Esophagus (tissue), 2 donors: ENCODE measurements at regions not wholly inside any gene's neighbourhood (a gene's known extent, or its start where the extent isn't known, plus 50 kb on each side); places are given as distances from the start of the nearest gene placed in this dataset.
A peak's percentile ranks its signal among the peaks of the same experiment; 100 is the strongest.

Experiments used
- H3K27ac ChIP-seq, 2 donors: one replicate each; pipeline ENCODE4 v1.5.1; 2013; ENCODE audit warnings: low read depth in 2 of 2, mild to moderate bottlenecking in 2 of 2, inconsistent platforms in 1 of 2, low read length in 1 of 2, moderate library complexity in 1 of 2
- H3K27me3 ChIP-seq, 2 donors: one replicate each; pipeline ENCODE4 v1.6.1; 2013; ENCODE audit warnings: low read length in 2 of 2, control low read depth in 1 of 2, mild to moderate bottlenecking in 1 of 2; ENCODE audit not compliant: insufficient read depth in 2 of 2, control insufficient read depth in 1 of 2
- H3K36me3 ChIP-seq, 2 donors: one replicate each; pipeline ENCODE4 v1.6.1; 2013; ENCODE audit warnings: low read length in 1 of 2; ENCODE audit not compliant: control insufficient read depth in 2 of 2, insufficient read depth in 2 of 2
- H3K4me1 ChIP-seq, 2 donors: one replicate each; pipeline ENCODE4 v1.6.1; 2013; ENCODE audit warnings: low read length in 1 of 2; ENCODE audit not compliant: control insufficient read depth in 2 of 2, insufficient read depth in 2 of 2
- H3K4me3 ChIP-seq, 2 donors: one replicate each; pipeline ENCODE4 v1.5.1; 2013; ENCODE audit warnings: low read length in 2 of 2, mild to moderate bottlenecking in 2 of 2, low read depth in 1 of 2, moderate library complexity in 1 of 2
- H3K9me3 ChIP-seq, 2 donors: one replicate each; pipeline ENCODE4 v1.6.1; 2013; ENCODE audit warnings: mild to moderate bottlenecking in 2 of 2, low read depth in 1 of 2, low read length in 1 of 2, moderate library complexity in 1 of 2; ENCODE audit not compliant: control insufficient read depth in 2 of 2, insufficient read depth in 1 of 2
- WGBS, 2 donors: extraction: QIAGEN DNeasy Blood & Tissue Kit; methylation state at CpG; one replicate each; pipeline ENCODE4 v1.1.7; 2013; 5-methylcytosine and 5-hydroxymethylcytosine counted together
- donor health status: healthy with polysubstance abuse.
- donor health status: Bipolar disorder and iron deficiency.

DNA sequence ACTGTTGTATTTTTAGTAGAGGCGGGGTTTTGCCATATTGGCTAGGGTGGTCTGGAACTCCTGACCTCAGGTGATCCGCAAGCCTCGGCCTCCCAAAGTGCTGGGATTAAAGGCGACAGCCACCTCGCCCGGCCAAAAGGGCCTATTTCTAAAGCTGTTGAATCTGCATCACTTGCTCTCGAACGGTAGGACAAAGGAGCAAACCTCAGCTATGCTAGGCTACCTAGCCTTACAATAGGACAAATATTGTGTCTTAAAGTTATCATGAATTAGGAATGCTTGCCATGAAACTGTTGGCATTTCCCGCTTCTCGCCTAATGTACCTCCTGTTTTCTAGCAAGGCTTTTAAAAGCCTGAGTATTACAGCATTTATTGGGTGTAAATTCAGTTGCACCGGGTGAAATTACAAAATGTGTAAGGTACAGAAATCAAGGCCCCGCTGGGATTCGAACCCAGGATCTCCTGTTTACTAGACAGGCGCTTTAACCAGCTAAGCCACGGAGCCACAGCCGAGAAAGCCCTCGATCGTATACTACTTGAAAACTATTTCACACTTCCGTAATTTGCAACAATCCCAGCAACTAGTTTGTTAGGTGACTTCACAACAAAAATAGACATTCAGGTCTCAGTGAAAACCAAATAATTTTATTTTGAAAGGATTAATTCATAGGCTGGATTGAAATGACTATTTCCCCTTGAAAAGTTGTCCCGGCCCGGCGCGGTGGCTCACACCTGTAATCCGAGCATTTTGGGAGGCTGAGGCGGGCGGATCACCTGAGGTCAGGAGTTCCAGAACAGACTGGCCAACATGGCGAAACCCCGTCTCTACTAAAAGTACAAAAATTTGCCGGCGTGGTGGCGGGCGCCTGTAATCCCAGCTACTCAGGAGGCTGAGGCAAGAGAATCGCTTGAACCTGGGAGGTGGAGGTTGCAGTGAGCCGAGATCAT lies 211.6 kb upstream of the ZNF184 start:
- Histone ChIP-seq H3K4me1 (peaks cover 2 to 4% of the 10 kb centered on the region in 2 donors), H3K9me3 (peaks cover 0 to 11% of the 10 kb centered on the region in 2 donors), H3K36me3 (no peaks in the 10 kb centered on the region), H3K27me3 (peaks cover 3 to 13% of the 10 kb centered on the region in 2 donors), H3K4me3 (no peak overlapping the region), H3K27ac (no peak overlapping the region)
- WGBS, 2 donors = 39 to 47% methylated on average over 34 of the region's 34 CpGs

DNA sequence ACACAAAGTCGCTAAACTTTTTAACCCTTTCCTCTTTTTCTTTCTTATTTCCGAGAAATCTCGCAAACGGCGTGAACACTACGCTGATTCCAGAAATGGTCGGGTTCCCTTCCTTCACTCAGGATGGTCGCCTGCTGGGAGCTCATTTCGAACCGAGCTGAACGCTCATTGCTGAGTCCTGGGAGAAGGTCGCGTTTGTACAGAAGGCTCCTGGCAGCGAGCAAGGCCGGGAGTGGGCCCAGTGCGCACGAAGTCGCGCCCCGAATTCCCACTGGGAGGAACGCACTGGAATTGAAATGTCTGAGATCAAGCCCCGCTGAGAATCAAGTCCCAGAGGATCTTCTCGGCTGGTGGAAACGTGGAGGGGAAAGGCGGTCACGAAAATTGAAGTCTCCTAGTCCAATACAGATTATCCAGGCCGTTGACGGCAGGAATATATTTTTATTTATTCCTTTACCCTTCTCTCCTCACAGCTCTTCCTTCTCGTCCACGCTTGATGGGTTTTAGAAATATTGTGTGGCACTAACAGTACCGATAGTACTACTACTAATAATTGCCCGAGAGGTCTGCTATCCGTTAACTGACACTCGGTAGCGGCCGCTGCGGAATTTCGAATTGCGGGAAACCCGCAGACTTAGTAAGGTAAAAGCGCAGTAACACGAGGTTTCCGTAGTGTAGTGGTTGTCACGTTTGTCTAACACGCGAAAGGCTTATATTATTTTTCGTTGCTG lies 207.2 kb upstream of the ZNF184 start:
- Histone ChIP-seq H3K27me3 (peaks cover 3 to 18% of the 10 kb centered on the region in 2 donors), H3K9me3 (peaks cover 0 to 12% of the 10 kb centered on the region in 2 donors), H3K36me3 (no peaks in the 10 kb centered on the region), H3K27ac (no peak overlapping the region), H3K4me3 (no peak overlapping the region), H3K4me1 (peaks cover 4% of the 10 kb centered on the region in 2 donors)
- 17 to 23% methylated on average over 47 of the region's 47 CpGs for WGBS, 2 donors

DNA sequence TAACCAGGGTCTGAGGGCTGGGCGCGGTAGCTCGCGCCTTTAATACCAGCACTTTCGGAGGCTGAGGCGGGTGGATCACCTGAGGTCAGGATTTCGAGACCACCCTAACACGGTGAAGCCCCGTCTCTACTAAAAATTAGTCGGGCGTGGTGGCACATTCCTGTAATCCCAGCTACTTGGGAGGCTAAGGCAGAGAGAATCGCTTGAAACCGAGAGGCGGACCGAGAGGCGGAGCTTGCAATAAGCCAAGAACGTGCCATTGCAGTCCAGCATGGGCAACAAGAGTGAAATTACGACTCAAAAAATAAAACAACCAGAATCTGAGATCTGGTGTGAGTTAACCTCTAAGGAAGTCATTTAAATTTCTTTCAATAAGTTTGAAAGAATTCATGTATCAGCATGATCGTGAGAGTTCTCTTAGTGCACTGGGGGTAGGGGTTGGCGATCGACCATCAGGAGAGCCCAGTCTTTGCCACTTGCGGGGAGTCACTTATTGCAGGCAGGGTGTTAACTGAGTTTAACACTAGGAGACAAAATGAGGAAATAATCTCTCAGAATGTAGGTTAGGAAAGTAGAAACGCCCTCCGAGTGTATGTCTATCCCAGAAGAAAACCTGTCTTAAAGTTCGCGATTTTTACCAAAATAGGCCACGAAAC lies 206.5 kb upstream of the ZNF184 start:
- H3K4me1 ChIP-seq = peaks cover 4% of the 10 kb centered on the region in 2 donors
- peaks cover 3 to 18% of the 10 kb centered on the region in 2 donors for H3K27me3 ChIP-seq
- peaks cover 0 to 12% of the 10 kb centered on the region in 2 donors for H3K9me3 ChIP-seq
- no peak overlapping the region for H3K4me3 ChIP-seq
- H3K27ac ChIP-seq = no peak overlapping the region
- WGBS, 2 donors = 11 to 18% methylated on average over 27 of the region's 27 CpGs
- H3K36me3 ChIP-seq = no peaks in the 10 kb centered on the region

DNA sequence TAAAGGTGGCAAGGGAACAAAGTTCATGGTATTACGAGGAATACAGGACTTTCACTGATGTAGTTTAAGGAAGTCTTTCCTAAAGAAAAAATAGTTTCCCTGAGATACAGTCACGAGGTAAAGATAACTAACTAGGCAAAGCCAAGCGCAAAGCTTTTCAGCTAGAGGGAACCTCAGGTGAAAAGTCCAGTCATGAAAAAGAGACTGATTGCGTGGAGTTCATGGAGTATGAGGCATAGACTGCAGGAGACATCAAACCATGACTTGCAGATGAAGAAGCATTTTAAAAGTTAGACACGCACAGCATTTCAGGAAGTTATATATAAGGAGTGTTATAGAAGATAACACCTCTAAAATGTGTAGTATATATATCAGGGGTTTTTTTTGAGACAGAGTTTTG lies 205.6 kb upstream of the ZNF184 start:
- Histone ChIP-seq H3K27me3 (peaks cover 3 to 20% of the 10 kb centered on the region in 2 donors), H3K27ac (no peak overlapping the region), H3K4me3 (no peak overlapping the region), H3K4me1 (peaks cover 4% of the 10 kb centered on the region in 2 donors), H3K36me3 (no peaks in the 10 kb centered on the region), H3K9me3 (peaks cover 0 to 12% of the 10 kb centered on the region in 2 donors)
- WGBS, 2 donors = 47 to 64% methylated on average over 5 of the region's 5 CpGs

DNA sequence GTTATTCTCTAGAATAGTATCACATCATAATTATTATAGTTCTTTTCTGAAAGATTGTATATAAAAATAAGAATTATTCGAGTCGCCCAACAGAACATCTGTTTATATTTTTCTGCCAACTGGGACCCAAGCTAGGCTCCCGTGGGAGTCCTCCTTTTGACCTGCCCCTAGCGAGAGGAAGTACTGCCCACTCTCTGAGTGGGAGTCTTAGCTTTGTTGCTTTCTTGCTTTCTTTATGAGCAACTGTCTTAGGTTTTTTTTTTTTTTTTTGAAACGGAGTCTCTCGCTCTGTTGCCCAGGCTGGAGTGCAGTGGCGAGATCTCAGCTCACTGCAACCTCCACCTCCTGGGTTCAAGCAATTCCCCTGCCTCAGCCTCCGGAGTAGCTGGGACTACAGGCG lies 202.0 kb upstream of the ZNF184 start:
- Histone ChIP-seq H3K4me1 (peaks cover 1 to 4% of the 10 kb centered on the region in 2 donors), H3K4me3 (no peak overlapping the region)
- 72 to 77% methylated on average over 9 of the region's 9 CpGs for whole genome bisulfite sequencing, 2 donors

DNA sequence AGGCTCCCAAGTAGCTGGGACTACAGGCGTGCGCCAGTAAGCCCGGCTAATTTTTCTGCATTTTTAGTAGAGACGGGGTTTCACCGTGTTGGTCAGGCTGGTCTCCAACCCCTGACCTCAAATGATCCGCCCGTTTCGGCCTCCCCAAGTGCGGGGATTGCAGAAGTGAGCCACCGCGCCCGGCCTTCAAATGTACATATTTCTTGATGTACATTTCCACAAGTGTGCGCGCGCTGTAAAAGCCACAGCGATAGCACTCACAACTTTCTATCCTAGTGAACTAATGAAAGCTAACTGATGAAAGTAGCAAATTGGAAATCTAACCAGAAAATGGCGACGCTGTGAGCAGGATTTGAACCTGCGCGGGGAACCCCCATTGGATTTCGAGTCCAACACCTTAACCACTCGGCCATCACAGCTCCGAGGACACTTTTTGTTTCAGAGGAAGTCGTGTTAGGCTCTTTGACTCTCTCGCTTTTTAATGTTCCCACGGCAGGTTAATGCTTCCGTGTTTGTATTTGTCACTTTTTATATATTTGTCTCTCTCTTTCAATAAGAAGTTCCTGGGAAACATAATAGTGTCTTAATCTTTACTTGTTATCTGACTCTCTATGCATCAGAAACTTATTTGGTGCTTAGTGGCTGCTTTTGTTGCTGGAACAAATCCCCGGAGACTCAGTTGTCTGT lies 199.4 kb upstream of the ZNF184 start:
- H3K4me3 ChIP-seq = peak overlapping the region in 1 of 2 donors; percentile 4
- peaks cover 0 to 7% of the 10 kb centered on the region in 2 donors for H3K4me1 ChIP-seq
- H3K36me3 ChIP-seq = no peaks in the 10 kb centered on the region
- peaks cover 0 to 25% of the 10 kb centered on the region in 2 donors for H3K27me3 ChIP-seq
- peaks cover 0 to 5% of the 10 kb centered on the region in 2 donors for H3K9me3 ChIP-seq
- H3K27ac ChIP-seq = no peak overlapping the region
- 5 to 6% methylated on average over 28 of the region's 28 CpGs for WGBS, 2 donors

More for the DNA sequence above, 202.0 kb upstream of the ZNF184 start:
- Histone ChIP-seq H3K36me3 (no peaks in the 10 kb centered on the region), H3K27me3 (peaks cover 0 to 16% of the 10 kb centered on the region in 2 donors), H3K27ac (no peak overlapping the region), H3K9me3 (peaks cover 0 to 3% of the 10 kb centered on the region in 2 donors)

DNA sequence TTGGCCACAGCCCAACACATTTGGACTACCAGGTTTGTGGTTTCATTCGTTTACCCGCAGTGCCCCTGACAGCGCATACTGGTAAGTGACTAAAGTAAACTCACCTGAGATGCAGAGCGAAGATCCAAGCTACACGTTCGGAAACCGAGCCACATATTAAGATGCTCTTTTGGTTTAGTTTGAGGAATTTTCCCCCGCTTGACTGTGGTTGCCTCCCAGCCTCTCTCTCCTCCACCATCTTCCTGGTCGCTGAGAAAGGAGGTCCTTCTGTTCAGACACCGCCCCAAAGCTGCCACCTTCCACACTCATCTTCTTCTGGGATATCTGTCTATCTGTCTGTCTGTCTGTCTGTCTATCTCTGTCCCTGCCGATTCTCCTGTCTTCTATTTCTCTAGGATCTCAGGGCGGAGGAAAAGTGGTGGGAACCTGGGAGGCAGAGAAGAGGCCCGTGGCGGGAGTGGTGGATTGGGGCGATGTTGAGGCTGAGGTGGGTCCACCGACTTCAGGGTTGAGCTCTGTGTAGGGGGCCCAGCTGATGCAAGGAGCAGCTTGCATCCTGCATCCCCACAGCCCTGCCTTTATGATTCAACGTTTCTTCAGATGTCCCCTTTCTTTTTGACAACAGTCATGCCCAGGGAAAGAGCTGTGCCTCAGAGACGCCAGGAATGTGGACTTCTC lies 196.9 kb upstream of the ZNF184 start:
- Histone ChIP-seq H3K27ac (no peak overlapping the region), H3K36me3 (no peaks in the 10 kb centered on the region), H3K4me1 (peaks cover 0 to 7% of the 10 kb centered on the region in 2 donors), H3K9me3 (peaks cover 0 to 5% of the 10 kb centered on the region in 2 donors), H3K27me3 (peaks cover 0 to 29% of the 10 kb centered on the region in 2 donors), H3K4me3 (no peak overlapping the region)
- WGBS, 2 donors = 17 to 18% methylated on average over 18 of the region's 18 CpGs

DNA sequence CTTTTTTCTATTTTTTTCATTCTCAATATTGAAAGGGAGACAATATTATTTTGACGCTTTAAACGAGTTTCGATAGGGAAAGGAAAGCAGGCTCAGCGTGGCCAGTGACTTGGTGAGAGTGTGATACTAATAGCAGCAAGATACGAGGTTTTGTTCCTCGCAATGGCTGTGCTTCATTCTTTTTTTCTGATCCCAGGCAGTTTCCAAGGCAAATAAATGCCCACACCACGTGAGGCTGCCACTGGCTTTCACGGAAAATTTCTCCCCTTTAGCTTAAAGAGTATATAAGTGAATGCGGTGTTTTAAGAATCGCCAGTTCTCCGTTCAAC lies 196.4 kb upstream of the ZNF184 start:
- no peak overlapping the region for H3K27ac ChIP-seq
- WGBS, 2 donors = 14 to 18% methylated on average over 11 of the region's 11 CpGs
- H3K27me3 ChIP-seq = peaks cover 0 to 29% of the 10 kb centered on the region in 2 donors
- H3K4me3 ChIP-seq = no peak overlapping the region
- peaks cover 0 to 7% of the 10 kb centered on the region in 2 donors for H3K4me1 ChIP-seq
- H3K36me3 ChIP-seq = no peaks in the 10 kb centered on the region
- H3K9me3 ChIP-seq = peaks cover 0 to 5% of the 10 kb centered on the region in 2 donors
